ENCODE measurements at regions not wholly inside any gene's neighbourhood (a gene's known extent, or its start where the extent isn't known, plus 50 kb on each side); places are given as distances from the start of the nearest gene placed in this dataset.
A peak's percentile ranks its signal among the peaks of the same experiment; 100 is the strongest.

DNA sequence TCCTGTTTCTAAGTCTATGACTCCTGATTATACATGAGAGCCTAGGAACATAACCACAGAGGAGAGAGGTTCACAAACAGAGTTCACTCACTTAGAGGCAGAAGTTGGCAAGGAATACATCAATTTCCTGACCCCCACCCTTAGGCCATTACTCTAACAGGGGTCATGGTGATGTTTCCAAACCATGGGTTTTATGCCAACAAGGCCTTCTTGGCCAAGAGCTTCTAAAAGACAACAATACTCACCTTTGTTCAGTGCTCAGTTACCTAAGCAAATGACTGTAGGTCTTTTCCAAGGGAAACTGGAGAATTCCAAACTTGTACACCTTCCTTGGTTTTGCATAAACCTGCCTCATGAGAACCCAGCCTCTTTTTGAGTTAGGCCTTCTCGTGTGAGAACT lies 52.6 kb downstream of the ERICH4 start:
- H3K4me3 ChIP-seq, result no peak overlapping the region
- peaks cover 0 to 4% (median 0%) of the 10 kb centered on the region in 4 donors for H3K36me3 ChIP-seq (ENCODE audit: control insufficient read depth in 4 of 4, insufficient read depth in 4 of 4, low read length in 4 of 4)
- H3K27ac ChIP-seq (ENCODE audit: low read depth in 1 of 2, low read length in 1 of 2), result no peak overlapping the region
- TF ChIP-seq, protein P1, sequence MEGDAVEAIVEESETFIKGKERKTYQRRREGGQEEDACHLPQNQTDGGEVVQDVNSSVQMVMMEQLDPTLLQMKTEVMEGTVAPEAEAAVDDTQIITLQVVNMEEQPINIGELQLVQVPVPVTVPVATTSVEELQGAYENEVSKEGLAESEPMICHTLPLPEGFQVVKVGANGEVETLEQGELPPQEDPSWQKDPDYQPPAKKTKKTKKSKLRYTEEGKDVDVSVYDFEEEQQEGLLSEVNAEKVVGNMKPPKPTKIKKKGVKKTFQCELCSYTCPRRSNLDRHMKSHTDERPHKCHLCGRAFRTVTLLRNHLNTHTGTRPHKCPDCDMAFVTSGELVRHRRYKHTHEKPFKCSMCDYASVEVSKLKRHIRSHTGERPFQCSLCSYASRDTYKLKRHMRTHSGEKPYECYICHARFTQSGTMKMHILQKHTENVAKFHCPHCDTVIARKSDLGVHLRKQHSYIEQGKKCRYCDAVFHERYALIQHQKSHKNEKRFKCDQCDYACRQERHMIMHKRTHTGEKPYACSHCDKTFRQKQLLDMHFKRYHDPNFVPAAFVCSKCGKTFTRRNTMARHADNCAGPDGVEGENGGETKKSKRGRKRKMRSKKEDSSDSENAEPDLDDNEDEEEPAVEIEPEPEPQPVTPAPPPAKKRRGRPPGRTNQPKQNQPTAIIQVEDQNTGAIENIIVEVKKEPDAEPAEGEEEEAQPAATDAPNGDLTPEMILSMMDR (IDR thresholded peaks at IDR 0.05; ENCODE audit: control extremely low read depth, extremely low read depth), result no peak
- WGBS, 2 donors, result 31 to 48% methylated on average over 1 of the region's 1 CpG
- DNase-seq (no peak), ATAC-seq (ENCODE audit: insufficient read depth, low FRiP score) (no peak)
- peaks cover 0 to 6% (median 0%) of the 10 kb centered on the region in 5 donors for H3K4me1 ChIP-seq (ENCODE audit: control insufficient read depth in 5 of 5, insufficient read depth in 5 of 5, low read length in 5 of 5)
- no peak overlapping the region for H3K9ac ChIP-seq (ENCODE audit: insufficient read depth in 1 of 2, low read length in 2 of 2)
- H3K27me3 ChIP-seq (ENCODE audit: control insufficient read depth in 3 of 3, insufficient read depth in 3 of 3, low read length in 2 of 3), result no peaks in the 10 kb centered on the region
- peaks cover 0 to 1% (median 0%) of the 10 kb centered on the region in 4 donors for H3K9me3 ChIP-seq (ENCODE audit: control insufficient read depth in 4 of 4, insufficient read depth in 3 of 4, low read length in 3 of 4)

DNA sequence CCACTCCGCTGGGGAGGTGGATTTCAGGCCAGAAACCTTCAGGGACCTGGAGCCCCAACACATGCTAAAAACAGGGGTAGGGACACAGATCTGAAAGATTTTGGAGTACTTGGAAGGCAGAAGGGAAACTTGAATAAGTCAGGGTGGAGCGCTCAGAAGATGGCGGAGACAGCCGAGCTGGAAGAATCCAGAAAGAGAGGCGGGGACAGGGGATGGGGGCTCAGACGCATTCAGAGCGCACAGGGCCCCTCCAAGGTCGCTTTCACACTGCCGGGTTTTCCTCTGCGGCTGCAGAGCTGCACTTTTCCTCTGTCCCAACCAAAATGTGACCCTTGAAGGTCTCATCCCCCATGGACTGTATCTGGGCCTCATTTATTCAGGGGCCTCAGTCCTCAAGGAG lies 56.9 kb downstream of the ERICH4 start:
- Histone ChIP-seq H3K27ac (ENCODE audit: low read depth in 1 of 2, low read length in 1 of 2) (peak overlapping the region; percentile 71 to 82), H3K9ac (ENCODE audit: insufficient read depth in 1 of 2, low read length in 2 of 2) (no peak overlapping the region), H3K27me3 (ENCODE audit: control insufficient read depth in 3 of 3, insufficient read depth in 3 of 3, low read length in 2 of 3) (no peaks in the 10 kb centered on the region), H3K9me3 (ENCODE audit: control insufficient read depth in 4 of 4, insufficient read depth in 3 of 4, low read length in 3 of 4) (no peaks in the 10 kb centered on the region), H3K4me3 (peak overlapping the region; percentile 55), H3K4me1 (ENCODE audit: control insufficient read depth in 5 of 5, insufficient read depth in 5 of 5, low read length in 5 of 5) (peaks cover 0 to 3% (median 0%) of the 10 kb centered on the region in 5 donors), H3K36me3 (ENCODE audit: control insufficient read depth in 4 of 4, insufficient read depth in 4 of 4, low read length in 4 of 4) (peaks cover 0 to under 1% (median 0%) of the 10 kb centered on the region in 4 donors)
- no peak for ATAC-seq (ENCODE audit: insufficient read depth, low FRiP score)
- DNase-seq, result no peak
- TF ChIP-seq, protein P1 (IDR thresholded peaks at IDR 0.05; ENCODE audit: control extremely low read depth, extremely low read depth), result no peak
- WGBS, 2 donors, result 68 to 87% methylated on average over 10 of the region's 10 CpGs

DNA sequence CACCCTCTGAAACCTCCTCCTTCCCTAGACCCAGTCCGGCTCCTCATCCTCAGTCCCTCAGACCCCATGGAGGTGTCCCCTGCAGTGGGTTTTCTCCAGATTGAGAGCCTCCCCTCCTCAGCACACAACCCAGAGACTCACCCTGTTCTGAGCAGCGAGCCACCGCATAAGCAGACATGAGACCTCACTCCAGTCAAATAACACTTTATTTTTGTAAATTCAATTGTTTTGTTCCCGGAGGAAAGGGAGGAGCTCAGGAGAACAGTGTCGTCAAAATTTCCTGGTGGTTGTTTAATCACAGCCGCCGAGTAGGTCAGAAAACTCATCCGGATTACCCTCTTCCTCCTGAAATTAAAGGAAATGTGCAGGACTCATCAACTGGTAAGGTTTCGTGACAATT lies 57.5 kb downstream of the ERICH4 start:
- Histone ChIP-seq H3K4me1 (ENCODE audit: control insufficient read depth in 5 of 5, insufficient read depth in 5 of 5, low read length in 5 of 5) (peaks cover 0 to 3% (median 0%) of the 10 kb centered on the region in 5 donors), H3K9ac (ENCODE audit: insufficient read depth in 1 of 2, low read length in 2 of 2) (no peak overlapping the region), H3K27ac (ENCODE audit: low read depth in 1 of 2, low read length in 1 of 2) (peak overlapping the region; percentile 71 to 82), H3K36me3 (ENCODE audit: control insufficient read depth in 4 of 4, insufficient read depth in 4 of 4, low read length in 4 of 4) (no peaks in the 10 kb centered on the region), H3K4me3 (peak overlapping the region; percentile 55), H3K9me3 (ENCODE audit: control insufficient read depth in 4 of 4, insufficient read depth in 3 of 4, low read length in 3 of 4) (no peaks in the 10 kb centered on the region), H3K27me3 (ENCODE audit: control insufficient read depth in 3 of 3, insufficient read depth in 3 of 3, low read length in 2 of 3) (no peaks in the 10 kb centered on the region)
- ATAC-seq (ENCODE audit: insufficient read depth, low FRiP score) (no peak), DNase-seq (peak in 2 of 3 donors; percentile 2 to 29)
- TF ChIP-seq, protein P1 (IDR thresholded peaks at IDR 0.05; ENCODE audit: control extremely low read depth, extremely low read depth), result no peak
- WGBS, 2 donors, result 67 to 70% methylated on average over 9 of the region's 9 CpGs

DNA sequence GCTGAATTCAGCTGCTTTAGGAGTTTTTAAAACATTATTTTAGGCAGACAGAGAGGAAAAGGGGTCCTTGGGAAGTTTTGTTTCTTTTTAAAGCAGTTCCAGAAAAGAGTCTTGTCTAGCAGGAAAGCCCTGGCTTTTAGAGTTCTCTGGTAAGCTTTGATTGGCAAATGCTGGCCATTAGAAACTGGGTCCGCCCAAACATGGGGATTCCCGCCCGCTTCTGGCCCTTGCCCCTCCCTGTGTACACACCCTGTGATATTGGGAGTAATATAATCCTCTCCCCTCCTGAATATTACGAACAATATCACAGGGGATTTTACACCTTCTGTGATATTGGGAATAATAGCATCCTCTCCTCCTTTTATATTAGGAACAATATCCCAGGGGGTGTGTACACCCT lies 58.9 kb downstream of the ERICH4 start:
- Histone ChIP-seq H3K27ac (ENCODE audit: low read depth in 1 of 2, low read length in 1 of 2) (peak overlapping the region in 1 of 2 donors; percentile 75), H3K9ac (ENCODE audit: insufficient read depth in 1 of 2, low read length in 2 of 2) (no peak overlapping the region), H3K4me1 (ENCODE audit: control insufficient read depth in 5 of 5, insufficient read depth in 5 of 5, low read length in 5 of 5) (peaks cover 0 to 3% (median 0%) of the 10 kb centered on the region in 5 donors), H3K4me3 (no peak overlapping the region), H3K9me3 (ENCODE audit: control insufficient read depth in 4 of 4, insufficient read depth in 3 of 4, low read length in 3 of 4) (no peaks in the 10 kb centered on the region), H3K36me3 (ENCODE audit: control insufficient read depth in 4 of 4, insufficient read depth in 4 of 4, low read length in 4 of 4) (no peaks in the 10 kb centered on the region), H3K27me3 (ENCODE audit: control insufficient read depth in 3 of 3, insufficient read depth in 3 of 3, low read length in 2 of 3) (no peaks in the 10 kb centered on the region)
- DNase-seq (no peak), ATAC-seq (ENCODE audit: insufficient read depth, low FRiP score) (no peak)
- TF ChIP-seq, protein P1 (IDR thresholded peaks at IDR 0.05; ENCODE audit: control extremely low read depth, extremely low read depth), result no peak
- WGBS, 2 donors, result 55 to 75% methylated on average over 4 of the region's 4 CpGs

Measured in lung (tissue), 11 donors.